ENCODE measurements at regions not wholly inside any gene's neighbourhood (a gene's known extent, or its start where the extent isn't known, plus 50 kb on each side); places are given as distances from the start of the nearest gene placed in this dataset.

DNA sequence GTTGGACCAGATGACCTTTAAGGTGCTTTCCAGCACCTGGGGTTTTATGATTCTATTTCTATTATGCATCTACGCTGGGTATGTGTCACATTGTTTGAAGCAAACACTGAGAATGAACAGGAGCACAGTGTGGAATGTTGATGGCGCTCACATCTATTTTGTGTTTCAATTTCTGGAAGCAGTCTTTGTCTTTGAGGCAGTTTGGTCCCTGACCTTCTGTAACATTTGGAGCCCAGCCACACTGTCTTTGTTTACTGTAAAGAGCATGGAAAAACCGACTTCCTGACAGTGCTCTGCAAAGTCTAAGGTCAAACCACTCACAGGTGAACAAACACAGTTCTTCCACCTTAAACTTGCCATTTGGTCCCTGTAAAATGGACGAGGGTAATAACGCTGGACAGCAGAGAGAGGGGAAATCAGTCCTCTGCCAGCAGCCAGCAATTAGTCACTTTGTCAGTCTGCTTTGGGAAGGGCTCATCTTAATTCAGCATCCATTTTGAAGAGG is 155.5 kb downstream of the PRL start:
- TF ChIP-seq, protein P1, sequence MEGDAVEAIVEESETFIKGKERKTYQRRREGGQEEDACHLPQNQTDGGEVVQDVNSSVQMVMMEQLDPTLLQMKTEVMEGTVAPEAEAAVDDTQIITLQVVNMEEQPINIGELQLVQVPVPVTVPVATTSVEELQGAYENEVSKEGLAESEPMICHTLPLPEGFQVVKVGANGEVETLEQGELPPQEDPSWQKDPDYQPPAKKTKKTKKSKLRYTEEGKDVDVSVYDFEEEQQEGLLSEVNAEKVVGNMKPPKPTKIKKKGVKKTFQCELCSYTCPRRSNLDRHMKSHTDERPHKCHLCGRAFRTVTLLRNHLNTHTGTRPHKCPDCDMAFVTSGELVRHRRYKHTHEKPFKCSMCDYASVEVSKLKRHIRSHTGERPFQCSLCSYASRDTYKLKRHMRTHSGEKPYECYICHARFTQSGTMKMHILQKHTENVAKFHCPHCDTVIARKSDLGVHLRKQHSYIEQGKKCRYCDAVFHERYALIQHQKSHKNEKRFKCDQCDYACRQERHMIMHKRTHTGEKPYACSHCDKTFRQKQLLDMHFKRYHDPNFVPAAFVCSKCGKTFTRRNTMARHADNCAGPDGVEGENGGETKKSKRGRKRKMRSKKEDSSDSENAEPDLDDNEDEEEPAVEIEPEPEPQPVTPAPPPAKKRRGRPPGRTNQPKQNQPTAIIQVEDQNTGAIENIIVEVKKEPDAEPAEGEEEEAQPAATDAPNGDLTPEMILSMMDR (IDR thresholded peaks at IDR 0.05) = no peak
- TF ChIP-seq POLR2A (IDR thresholded peaks at IDR 0.05) = no peak

Measured in adrenal gland (tissue), 5 donors.